Endodermal cell (in vitro differentiated cells): ENCODE measurements at regions not wholly inside any gene's neighbourhood (a gene's known extent, or its start where the extent isn't known, plus 50 kb on each side); places are given as distances from the start of the nearest gene placed in this dataset.

Experiments
- DNase-seq: peaks from one replicate; pipeline ENCODE4 v3.0.0-alpha.2; 2017
- H3K27ac ChIP-seq: 2 replicates; pipeline ENCODE4 v1.5.1; 2013; ENCODE audit warnings: mild to moderate bottlenecking, low read depth, low read length, moderate library complexity
- H3K27me3 ChIP-seq: 2 replicates; pipeline ENCODE4 v1.6.1; 2013; ENCODE audit warnings: mild to moderate bottlenecking, low read length, moderate library complexity; ENCODE audit not compliant: insufficient read depth, control insufficient read depth, poor library complexity, severe bottlenecking
- H3K36me3 ChIP-seq: 2 replicates; pipeline ENCODE4 v1.7.0; 2013; ENCODE audit warnings: mild to moderate bottlenecking, low read length, moderate library complexity; ENCODE audit not compliant: control insufficient read depth, insufficient read depth
- H3K4me1 ChIP-seq: one replicate; pipeline ENCODE4 v1.7.0; 2013; ENCODE audit warnings: low read length; ENCODE audit not compliant: control insufficient read depth, insufficient read depth
- H3K4me3 ChIP-seq: 2 replicates; pipeline ENCODE4 v1.5.1; 2013; ENCODE audit warnings: mild to moderate bottlenecking, low read length, moderate library complexity
- H3K9ac ChIP-seq: 2 replicates; pipeline ENCODE4 v1.6.1; 2013; ENCODE audit warnings: mild to moderate bottlenecking, low read length, moderate library complexity; ENCODE audit not compliant: poor library complexity, severe bottlenecking; ENCODE audit errors: extremely low read depth
- H3K9me3 ChIP-seq: 2 replicates; pipeline ENCODE4 v1.6.1; 2013; ENCODE audit warnings: mild to moderate bottlenecking, low read length, moderate library complexity; ENCODE audit not compliant: control insufficient read depth
- H3K27ac Mint-ChIP-seq: 2 replicates; pipeline ENCODE4 v1.8.0; 2020; ENCODE audit warnings: mixed read lengths
- H3K27me3 Mint-ChIP-seq: 2 replicates; pipeline ENCODE4 v1.8.0; 2021; ENCODE audit warnings: mild to moderate bottlenecking, mixed read lengths; ENCODE audit not compliant: insufficient read depth
- H3K36me3 Mint-ChIP-seq: 2 replicates; pipeline ENCODE4 v1.8.0; 2020; ENCODE audit warnings: low read depth, mixed read lengths
- H3K4me1 Mint-ChIP-seq: 2 replicates; pipeline ENCODE4 v1.8.0; 2020; ENCODE audit warnings: mixed read lengths
- H3K4me3 Mint-ChIP-seq: 2 replicates; pipeline ENCODE4 v1.8.0; 2020; ENCODE audit warnings: mild to moderate bottlenecking, moderate library complexity, mixed read lengths
- H3K9me3 Mint-ChIP-seq: 2 replicates; pipeline ENCODE4 v1.8.0; 2020; ENCODE audit warnings: mild to moderate bottlenecking, mixed read lengths
- CTCF ChIP-seq: fragments of 200-600 bp; sonication (generic); conservative IDR thresholded peaks from 2 replicates; pipeline ENCODE4 v1.5.0; 2021; ENCODE audit warnings: antibody characterized with exemption, mild to moderate bottlenecking
- WGBS, 2 experiments: methylation state at CpG; one replicate each; pipeline versions ENCODE4 v1.1.5 to v1.1.7; 2013; ENCODE audit warnings: missing lambda C conversion rate in 2 of 2, mixed read lengths in 1 of 2; ENCODE audit not compliant: insufficient coverage in 1 of 2, insufficient read length in 1 of 2; 5-methylcytosine and 5-hydroxymethylcytosine counted together

GRCh38 chr5:82356021-82356420 lies 77.9 kb upstream of the RPS23 start:
- no peak for DNase-seq
- TF ChIP-seq CTCF: no peak
- Histone ChIP-seq H3K27ac (no peak overlapping the region), H3K4me3 (no peak overlapping the region), H3K9me3 (no peaks in the 10 kb centered on the region), H3K9ac (no peak overlapping the region), H3K36me3 (no peaks in the 10 kb centered on the region), H3K27me3 (no peaks in the 10 kb centered on the region), H3K4me1 (no peaks in the 10 kb centered on the region)
- H3K4me3 Mint-ChIP-seq: no peak overlapping the region
- H3K27me3 Mint-ChIP-seq: no peaks in the 10 kb centered on the region
- 91 to 100% methylated on average over 3 to 4 of the region's 4 CpGs for WGBS, 2 experiments
- no peaks in the 10 kb centered on the region for H3K36me3 Mint-ChIP-seq
- H3K9me3 Mint-ChIP-seq: no peaks in the 10 kb centered on the region
- H3K27ac Mint-ChIP-seq: no peak overlapping the region
- peaks cover 12% of the 10 kb centered on the region for H3K4me1 Mint-ChIP-seq

- no peaks in the 10 kb centered on the region for H3K27me3 Mint-ChIP-seq
- H3K4me1 Mint-ChIP-seq: peaks cover 11% of the 10 kb centered on the region
- no peak overlapping the region for H3K4me3 Mint-ChIP-seq
These were observed 77.3 kb upstream of the RPS23 start for GRCh38 chr5:82355496-82355895.

GRCh38 chr5:82355053-82355452 lies 76.9 kb upstream of the RPS23 start:
- H3K27me3 ChIP-seq: no peaks in the 10 kb centered on the region
- H3K9me3 ChIP-seq: no peaks in the 10 kb centered on the region
- H3K4me1 ChIP-seq: no peaks in the 10 kb centered on the region
- no peak for TF ChIP-seq CTCF
- H3K27ac Mint-ChIP-seq: no peak overlapping the region
- H3K36me3 Mint-ChIP-seq: no peaks in the 10 kb centered on the region
- no peak overlapping the region for H3K9ac ChIP-seq
- H3K4me1 Mint-ChIP-seq: peaks cover 9% of the 10 kb centered on the region
- no peaks in the 10 kb centered on the region for H3K27me3 Mint-ChIP-seq
- no peaks in the 10 kb centered on the region for H3K9me3 Mint-ChIP-seq
- 89% methylated on average over 3 of the region's 3 CpGs; no CpG with 5 or more reads in 1 of the 2 experiments for WGBS, 2 experiments
- H3K36me3 ChIP-seq: no peaks in the 10 kb centered on the region
- H3K4me3 ChIP-seq: no peak overlapping the region
- H3K27ac ChIP-seq: no peak overlapping the region
- DNase-seq: no peak
- no peak overlapping the region for H3K4me3 Mint-ChIP-seq

More at GRCh38 chr5:82355496-82355895, 77.3 kb upstream of the RPS23 start:
- Histone ChIP-seq H3K36me3 (no peaks in the 10 kb centered on the region), H3K4me1 (no peaks in the 10 kb centered on the region), H3K4me3 (no peak overlapping the region), H3K27ac (no peak overlapping the region), H3K9ac (no peak overlapping the region), H3K9me3 (no peaks in the 10 kb centered on the region), H3K27me3 (no peaks in the 10 kb centered on the region)
- no peak for DNase-seq
- no peaks in the 10 kb centered on the region for H3K9me3 Mint-ChIP-seq
- H3K27ac Mint-ChIP-seq: no peak overlapping the region
- H3K36me3 Mint-ChIP-seq: no peaks in the 10 kb centered on the region
- TF ChIP-seq CTCF: no peak
- 90 to 100% methylated on average over 2 of the region's 2 CpGs for WGBS, 2 experiments
